ENCODE measurements at regions not wholly inside any gene's neighbourhood (a gene's known extent, or its start where the extent isn't known, plus 50 kb on each side); places are given as distances from the start of the nearest gene placed in this dataset.

DNA sequence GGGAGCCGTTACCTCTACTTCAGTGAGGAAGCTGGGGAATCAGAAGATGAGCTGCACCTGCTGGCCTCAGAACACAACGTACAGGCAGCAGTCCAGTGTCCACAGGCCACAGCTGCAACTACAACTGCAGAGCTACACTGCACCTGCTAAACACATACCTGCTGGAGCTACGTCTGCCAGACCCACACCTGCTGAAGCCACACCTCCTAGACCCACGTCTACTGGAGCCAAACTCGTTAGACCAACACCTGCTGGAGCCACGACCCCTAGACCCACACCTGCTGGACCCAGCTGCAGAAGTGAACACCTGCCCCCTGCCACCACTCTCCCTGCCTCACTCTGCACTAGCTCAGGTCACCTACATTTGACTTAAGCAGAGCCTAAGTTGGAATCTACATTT is 169.9 kb downstream of the USP12 start (continued):
- TF ChIP-seq, protein P1, sequence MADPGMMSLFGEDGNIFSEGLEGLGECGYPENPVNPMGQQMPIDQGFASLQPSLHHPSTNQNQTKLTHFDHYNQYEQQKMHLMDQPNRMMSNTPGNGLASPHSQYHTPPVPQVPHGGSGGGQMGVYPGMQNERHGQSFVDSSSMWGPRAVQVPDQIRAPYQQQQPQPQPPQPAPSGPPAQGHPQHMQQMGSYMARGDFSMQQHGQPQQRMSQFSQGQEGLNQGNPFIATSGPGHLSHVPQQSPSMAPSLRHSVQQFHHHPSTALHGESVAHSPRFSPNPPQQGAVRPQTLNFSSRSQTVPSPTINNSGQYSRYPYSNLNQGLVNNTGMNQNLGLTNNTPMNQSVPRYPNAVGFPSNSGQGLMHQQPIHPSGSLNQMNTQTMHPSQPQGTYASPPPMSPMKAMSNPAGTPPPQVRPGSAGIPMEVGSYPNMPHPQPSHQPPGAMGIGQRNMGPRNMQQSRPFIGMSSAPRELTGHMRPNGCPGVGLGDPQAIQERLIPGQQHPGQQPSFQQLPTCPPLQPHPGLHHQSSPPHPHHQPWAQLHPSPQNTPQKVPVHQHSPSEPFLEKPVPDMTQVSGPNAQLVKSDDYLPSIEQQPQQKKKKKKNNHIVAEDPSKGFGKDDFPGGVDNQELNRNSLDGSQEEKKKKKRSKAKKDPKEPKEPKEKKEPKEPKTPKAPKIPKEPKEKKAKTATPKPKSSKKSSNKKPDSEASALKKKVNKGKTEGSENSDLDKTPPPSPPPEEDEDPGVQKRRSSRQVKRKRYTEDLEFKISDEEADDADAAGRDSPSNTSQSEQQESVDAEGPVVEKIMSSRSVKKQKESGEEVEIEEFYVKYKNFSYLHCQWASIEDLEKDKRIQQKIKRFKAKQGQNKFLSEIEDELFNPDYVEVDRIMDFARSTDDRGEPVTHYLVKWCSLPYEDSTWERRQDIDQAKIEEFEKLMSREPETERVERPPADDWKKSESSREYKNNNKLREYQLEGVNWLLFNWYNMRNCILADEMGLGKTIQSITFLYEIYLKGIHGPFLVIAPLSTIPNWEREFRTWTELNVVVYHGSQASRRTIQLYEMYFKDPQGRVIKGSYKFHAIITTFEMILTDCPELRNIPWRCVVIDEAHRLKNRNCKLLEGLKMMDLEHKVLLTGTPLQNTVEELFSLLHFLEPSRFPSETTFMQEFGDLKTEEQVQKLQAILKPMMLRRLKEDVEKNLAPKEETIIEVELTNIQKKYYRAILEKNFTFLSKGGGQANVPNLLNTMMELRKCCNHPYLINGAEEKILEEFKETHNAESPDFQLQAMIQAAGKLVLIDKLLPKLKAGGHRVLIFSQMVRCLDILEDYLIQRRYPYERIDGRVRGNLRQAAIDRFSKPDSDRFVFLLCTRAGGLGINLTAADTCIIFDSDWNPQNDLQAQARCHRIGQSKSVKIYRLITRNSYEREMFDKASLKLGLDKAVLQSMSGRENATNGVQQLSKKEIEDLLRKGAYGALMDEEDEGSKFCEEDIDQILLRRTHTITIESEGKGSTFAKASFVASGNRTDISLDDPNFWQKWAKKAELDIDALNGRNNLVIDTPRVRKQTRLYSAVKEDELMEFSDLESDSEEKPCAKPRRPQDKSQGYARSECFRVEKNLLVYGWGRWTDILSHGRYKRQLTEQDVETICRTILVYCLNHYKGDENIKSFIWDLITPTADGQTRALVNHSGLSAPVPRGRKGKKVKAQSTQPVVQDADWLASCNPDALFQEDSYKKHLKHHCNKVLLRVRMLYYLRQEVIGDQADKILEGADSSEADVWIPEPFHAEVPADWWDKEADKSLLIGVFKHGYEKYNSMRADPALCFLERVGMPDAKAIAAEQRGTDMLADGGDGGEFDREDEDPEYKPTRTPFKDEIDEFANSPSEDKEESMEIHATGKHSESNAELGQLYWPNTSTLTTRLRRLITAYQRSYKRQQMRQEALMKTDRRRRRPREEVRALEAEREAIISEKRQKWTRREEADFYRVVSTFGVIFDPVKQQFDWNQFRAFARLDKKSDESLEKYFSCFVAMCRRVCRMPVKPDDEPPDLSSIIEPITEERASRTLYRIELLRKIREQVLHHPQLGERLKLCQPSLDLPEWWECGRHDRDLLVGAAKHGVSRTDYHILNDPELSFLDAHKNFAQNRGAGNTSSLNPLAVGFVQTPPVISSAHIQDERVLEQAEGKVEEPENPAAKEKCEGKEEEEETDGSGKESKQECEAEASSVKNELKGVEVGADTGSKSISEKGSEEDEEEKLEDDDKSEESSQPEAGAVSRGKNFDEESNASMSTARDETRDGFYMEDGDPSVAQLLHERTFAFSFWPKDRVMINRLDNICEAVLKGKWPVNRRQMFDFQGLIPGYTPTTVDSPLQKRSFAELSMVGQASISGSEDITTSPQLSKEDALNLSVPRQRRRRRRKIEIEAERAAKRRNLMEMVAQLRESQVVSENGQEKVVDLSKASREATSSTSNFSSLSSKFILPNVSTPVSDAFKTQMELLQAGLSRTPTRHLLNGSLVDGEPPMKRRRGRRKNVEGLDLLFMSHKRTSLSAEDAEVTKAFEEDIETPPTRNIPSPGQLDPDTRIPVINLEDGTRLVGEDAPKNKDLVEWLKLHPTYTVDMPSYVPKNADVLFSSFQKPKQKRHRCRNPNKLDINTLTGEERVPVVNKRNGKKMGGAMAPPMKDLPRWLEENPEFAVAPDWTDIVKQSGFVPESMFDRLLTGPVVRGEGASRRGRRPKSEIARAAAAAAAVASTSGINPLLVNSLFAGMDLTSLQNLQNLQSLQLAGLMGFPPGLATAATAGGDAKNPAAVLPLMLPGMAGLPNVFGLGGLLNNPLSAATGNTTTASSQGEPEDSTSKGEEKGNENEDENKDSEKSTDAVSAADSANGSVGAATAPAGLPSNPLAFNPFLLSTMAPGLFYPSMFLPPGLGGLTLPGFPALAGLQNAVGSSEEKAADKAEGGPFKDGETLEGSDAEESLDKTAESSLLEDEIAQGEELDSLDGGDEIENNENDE (IDR thresholded peaks at IDR 0.05; ENCODE audit: insufficient replicate concordance, low read length) = no peak
- TF ChIP-seq, protein P2, sequence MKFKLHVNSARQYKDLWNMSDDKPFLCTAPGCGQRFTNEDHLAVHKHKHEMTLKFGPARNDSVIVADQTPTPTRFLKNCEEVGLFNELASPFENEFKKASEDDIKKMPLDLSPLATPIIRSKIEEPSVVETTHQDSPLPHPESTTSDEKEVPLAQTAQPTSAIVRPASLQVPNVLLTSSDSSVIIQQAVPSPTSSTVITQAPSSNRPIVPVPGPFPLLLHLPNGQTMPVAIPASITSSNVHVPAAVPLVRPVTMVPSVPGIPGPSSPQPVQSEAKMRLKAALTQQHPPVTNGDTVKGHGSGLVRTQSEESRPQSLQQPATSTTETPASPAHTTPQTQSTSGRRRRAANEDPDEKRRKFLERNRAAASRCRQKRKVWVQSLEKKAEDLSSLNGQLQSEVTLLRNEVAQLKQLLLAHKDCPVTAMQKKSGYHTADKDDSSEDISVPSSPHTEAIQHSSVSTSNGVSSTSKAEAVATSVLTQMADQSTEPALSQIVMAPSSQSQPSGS (IDR thresholded peaks at IDR 0.05; ENCODE audit: low read length) = no peak
- TF ChIP-seq, protein P3, sequence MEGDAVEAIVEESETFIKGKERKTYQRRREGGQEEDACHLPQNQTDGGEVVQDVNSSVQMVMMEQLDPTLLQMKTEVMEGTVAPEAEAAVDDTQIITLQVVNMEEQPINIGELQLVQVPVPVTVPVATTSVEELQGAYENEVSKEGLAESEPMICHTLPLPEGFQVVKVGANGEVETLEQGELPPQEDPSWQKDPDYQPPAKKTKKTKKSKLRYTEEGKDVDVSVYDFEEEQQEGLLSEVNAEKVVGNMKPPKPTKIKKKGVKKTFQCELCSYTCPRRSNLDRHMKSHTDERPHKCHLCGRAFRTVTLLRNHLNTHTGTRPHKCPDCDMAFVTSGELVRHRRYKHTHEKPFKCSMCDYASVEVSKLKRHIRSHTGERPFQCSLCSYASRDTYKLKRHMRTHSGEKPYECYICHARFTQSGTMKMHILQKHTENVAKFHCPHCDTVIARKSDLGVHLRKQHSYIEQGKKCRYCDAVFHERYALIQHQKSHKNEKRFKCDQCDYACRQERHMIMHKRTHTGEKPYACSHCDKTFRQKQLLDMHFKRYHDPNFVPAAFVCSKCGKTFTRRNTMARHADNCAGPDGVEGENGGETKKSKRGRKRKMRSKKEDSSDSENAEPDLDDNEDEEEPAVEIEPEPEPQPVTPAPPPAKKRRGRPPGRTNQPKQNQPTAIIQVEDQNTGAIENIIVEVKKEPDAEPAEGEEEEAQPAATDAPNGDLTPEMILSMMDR (IDR thresholded peaks at IDR 0.05; ENCODE audit: control extremely low read depth in 1 of 3, insufficient read depth in 1 of 3, low read depth in 1 of 3, low read length in 3 of 3) = peak in 1 of 3 experiments; percentile 4; a peak in 1 of 4 replicates
- TF ChIP-seq BACH1 (IDR thresholded peaks at IDR 0.05; ENCODE audit: low read length) (no peak), CTBP2 (IDR thresholded peaks at IDR 0.05; ENCODE audit: borderline replicate concordance, insufficient read depth, insufficient read length, low read length) (no peak)

Data from H1 (cell line).